NOMO-1 treated with dmso at 0.1 percent for 144 hours (cell line): ENCODE measurements at regions not wholly inside any gene's neighbourhood (a gene's known extent, or its start where the extent isn't known, plus 50 kb on each side); places are given as distances from the start of the nearest gene placed in this dataset.

Experiments
- DNase-seq: peaks from one replicate; lab custom pipeline; 2025; ENCODE audit not compliant: unreplicated experiment; lab: John Stamatoyannopoulos, UW

DNA sequence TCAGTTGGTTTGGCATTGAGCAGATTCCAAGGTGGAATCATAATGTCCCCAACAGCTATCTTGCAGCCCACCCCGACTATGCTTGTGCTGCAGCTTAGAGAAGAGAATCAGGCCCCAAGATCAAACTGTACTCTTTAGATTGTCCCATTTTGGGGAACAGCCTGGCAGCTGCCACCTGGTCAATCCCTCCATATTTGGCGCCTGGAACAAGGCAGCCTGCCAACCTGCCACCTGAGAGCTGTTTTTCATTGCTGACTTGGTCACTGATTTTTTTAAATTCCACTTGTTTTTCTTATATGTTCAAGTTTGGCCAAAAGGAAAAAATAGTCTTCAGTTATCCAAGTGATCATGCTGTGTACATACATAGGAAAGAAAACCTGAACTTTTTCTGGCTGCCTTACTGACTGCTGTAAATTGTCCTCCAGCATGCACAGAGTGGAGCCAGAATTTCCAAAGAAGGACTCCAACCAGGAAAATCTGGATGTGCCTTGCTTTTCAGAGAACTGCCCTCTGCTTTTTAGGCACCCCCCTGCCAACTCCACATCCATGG, 504.2 kb downstream of the ENC1 start:
- no peak for DNase-seq

- DNase-seq = no peak
These were observed 505.5 kb downstream of the ENC1 start for GRCh38 chr5:74135033-74135432.

DNA sequence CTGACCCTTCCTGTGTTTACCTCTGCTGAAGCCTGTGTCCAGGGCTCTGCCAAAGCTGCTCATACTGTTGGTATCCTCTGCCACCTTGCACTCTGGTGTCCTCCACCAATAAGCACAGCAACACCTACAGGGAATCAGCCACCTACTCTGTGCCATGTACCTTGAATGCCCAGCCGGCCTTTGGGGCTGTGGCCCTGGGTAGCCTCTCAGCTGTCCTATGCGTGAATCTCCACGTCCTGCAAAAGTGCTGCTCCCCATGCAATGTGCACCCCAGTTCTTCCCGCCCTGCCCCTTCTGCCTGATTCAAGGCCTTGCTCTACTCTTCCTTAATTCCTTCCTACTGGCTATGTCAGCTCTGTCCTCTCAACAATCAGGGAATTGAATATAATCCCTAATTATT, 506.5 kb downstream of the ARHGEF28 start:
- no peak for DNase-seq

DNA sequence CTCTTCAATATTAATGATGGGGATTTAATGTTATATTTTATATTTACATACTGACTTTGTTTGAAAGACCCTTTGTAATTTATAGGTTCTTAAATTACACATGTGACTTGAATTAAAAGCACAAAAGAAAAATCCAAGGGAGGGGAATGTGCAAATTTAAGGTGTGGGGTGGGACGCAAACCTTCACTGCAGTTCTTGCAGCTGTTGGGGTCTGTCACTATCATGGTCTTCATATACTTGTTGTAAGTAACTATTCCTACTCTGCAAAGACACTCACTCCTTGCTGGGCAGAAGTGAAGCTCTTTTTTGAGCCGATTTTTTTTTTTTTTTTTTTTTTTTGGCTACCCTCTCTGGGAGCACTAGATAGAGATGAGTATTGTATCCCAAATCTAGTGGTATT, 505.3 kb downstream of the ARHGEF28 start:
- DNase-seq = no peak

GRCh38 chr5:74130155-74130897, 504.3 kb downstream of the ARHGEF28 start:
- no peak for DNase-seq

- no peak for DNase-seq
These were observed 501.7 kb downstream of the ARHGEF28 start for GRCh38 chr5:74127381-74128320.

- DNase-seq = no peak
These were observed 500.3 kb downstream of the ARHGEF28 start for GRCh38 chr5:74126294-74126693.

DNA sequence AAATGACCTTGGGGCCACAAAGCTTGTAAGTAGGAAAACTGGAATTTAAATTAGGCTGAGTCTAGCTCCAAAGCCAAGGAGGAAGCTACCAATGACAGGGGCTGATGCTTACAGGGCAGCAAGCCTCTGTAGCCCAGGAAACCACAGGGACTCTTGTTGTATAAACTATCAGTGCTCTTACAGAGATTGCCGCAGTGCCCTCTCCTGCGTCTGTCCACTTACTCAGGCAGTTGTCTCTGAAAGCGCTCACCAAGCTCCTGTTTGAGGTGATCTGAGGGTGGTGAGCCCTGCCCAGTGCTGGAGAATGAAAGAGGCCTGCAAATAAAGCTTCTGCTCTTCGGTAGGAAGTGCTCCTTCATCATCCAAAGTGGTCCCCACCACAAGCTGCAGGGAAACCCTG, 498.8 kb downstream of the ARHGEF28 start:
- no peak for DNase-seq

DNA sequence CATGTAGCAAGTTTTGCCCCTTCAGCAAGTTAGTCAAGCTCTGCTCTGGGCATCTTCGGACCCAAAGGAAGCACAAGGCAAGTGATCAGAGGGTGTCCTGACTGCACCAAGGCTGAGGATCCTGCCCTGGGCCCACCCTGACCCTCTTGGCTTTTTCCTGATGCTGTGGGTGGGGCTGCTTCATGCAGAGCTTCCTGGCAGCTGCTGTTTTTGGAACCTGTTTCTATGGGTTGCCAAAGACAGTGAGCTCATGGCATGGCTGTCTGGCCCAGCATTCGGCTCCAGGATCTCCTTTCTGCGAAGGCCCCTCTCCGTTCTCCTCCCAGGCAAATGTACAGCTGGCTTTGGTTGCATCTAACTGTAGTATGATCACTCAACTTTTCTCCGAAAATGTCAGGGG, 497.9 kb downstream of the ARHGEF28 start:
- no peak for DNase-seq

GRCh38 chr5:74122979-74123590, 497.1 kb downstream of the ARHGEF28 start:
- no peak for DNase-seq

DNA sequence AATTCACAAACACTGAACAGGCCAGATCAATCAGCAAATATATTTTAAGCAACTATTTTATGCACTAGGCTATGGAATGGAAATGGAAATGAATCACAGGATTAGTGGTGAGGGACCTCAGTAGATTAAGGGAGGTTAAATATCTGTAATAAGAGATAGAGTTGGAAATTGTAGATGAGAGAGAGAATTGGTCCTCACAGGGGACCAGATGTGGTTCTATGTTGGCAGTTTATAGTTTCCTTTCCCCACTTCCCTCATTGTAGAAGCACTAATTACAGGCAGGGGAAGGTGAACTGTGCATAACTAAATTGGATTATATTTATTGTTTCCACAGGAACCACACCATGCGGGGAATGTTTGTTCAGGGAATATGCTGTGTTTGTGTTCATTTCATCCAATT, 496.2 kb downstream of the ARHGEF28 start:
- no peak for DNase-seq

- no peak for DNase-seq
These were observed 494.6 kb downstream of the ARHGEF28 start for GRCh38 chr5:74120585-74120984.

DNA sequence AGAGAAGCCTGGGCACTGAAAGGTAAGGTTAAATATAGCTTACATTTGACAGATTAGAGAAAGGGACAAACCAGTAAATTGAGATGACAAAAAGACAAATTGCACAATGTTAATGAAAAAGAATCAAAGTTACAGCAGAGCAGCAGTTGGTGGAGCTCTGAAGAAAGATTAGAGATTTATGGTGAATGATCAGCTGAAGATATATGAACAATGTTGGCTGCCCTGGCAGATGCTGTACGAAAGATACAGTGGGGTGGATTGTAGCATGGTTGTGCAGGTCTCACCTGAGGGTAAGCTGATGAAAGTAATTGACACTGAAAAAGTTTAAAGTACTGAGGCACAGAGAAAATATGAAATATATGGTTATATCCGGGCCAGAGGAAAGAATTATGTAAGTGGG, 492.1 kb downstream of the ARHGEF28 start:
- DNase-seq = no peak

DNA sequence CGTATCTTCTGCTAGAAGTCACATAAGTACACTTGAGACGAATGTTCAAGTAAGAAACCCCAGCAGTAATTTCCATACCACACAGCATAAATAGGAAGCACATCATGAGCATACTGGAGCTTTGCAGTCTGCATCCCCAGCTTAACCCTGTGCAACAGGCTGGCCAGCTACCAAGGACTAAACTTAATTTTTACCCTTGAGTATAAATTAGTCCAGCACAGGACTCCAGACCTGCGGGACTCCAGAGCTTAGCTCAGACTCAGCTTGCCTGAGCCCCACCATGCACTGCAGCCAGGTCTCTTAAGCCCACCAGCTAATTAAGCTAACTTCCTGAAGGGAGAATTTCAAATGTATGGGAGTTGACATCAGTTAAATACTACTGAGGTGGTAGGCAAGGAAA, 491.0 kb downstream of the ARHGEF28 start:
- DNase-seq = no peak

DNA sequence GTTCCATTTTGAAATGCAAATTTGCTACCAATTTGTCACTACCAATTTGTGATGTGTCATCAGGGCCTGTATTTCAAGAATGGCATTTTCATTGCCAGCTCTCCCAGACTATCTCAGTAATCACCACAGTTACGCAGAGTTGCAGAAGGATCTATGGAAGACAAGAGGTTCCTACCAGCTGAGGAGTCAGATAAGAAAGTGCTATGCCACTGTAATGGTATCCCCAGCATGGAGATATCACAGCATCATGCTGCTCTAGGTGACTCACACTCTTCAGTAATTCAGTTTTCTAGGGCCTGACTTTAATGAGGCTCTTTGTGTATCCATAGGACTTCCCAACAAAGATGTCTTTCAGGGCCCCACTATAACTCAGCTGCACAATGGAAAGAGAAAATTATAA, 490.3 kb downstream of the ARHGEF28 start:
- DNase-seq = no peak

DNA sequence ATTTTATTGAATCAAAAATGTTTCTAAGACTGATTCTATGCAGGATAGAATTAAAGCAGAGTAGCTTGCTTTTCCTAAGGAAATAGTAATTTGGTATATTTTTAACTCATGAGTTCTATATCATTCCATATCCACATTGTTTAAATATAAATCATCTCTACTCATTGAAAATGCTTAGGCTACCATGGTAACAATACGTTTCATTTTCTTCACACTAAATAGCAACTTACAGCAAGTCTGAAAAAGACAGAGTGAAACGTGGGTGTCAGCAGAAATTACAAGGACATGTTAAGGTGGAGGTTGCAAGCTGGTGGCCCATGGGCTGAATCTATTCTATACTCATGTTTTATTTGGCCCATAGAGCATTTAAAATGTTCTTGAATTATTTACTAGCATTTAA, 487.9 kb downstream of the ARHGEF28 start:
- no peak for DNase-seq

GRCh38 chr5:74113196-74113540, 487.2 kb downstream of the ARHGEF28 start:
- no peak for DNase-seq

DNA sequence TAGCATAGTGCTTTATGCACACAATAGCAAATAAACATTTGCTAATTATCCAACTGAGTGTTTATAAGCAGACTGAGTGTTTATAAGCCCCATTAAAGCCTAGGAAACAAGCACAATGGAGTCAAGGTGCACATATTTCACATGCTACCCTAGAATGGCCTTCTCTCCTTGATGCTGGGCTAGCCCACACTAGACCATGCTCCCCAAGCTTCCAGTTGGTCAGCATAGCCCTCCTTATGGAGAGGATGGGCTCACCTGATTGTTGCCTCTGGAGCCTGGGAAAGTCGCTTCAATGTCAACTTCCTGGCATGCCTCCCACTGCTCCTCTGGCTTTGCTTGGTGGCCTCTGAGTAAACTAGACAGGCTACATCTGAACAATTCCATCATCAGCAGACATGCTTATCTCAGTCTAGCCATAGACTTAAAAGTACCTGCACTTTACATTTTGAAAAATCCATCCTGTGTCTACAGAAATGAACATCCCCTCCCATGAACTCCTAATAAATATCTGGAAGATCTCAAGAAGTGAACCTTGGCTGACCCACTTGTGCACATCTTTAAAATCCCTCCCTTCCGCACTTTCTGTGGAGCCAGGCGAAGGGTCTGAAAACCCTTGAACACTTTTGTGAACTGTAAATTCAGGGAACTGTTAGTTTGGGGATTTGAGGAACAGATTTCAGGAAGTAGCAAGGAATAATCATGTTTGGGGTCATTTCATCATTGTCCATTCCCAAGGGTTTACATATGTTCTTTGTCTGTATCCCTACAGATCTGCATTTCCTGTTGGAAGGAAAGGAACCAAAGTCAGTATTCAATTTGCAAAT, 486.6 kb downstream of the ARHGEF28 start:
- DNase-seq = no peak

DNA sequence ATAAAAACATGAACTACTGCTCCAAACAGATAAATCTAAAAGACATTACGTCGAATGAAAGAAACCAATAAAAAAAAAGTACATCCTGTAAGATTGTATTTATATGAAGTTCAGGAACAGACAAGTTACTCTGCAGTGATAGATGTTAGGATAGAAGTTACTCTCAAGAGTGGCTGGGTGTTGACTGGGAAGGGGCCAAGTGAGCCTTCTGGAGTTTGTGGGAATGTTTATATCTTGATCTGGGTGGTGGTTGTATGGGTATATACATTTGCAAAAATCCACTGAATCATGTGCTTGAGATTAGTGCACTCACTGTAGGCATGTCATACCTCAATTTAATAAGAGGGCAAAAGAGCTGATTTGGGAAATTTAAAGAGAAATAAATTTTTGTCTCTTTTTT, 485.8 kb downstream of the ARHGEF28 start:
- no peak for DNase-seq

- no peak for DNase-seq
These were observed 483.3 kb downstream of the ARHGEF28 start for GRCh38 chr5:74109344-74109743.

DNA sequence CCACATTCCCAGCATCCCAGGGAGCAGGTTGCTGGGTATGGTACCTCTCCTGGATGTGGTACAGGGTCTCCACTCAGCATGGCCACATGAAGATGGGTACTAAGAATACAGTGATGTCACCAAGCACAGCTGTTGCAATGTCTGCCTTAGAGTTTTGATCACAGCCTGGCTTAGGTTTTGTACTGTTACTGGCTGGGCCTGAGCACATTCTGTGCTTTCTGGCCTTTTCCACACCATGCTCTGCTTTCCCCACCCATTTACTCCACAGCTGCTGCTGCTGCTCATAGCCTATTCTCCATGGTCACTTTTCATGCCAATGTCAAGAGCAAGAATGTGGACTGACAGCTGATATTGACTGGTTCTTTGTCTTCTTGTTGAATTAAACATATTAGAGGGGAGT, 481.9 kb downstream of the ARHGEF28 start:
- no peak for DNase-seq
